H9 (cell line): ENCODE measurements at regions not wholly inside any gene's neighbourhood (a gene's known extent, or its start where the extent isn't known, plus 50 kb on each side); places are given as distances from the start of the nearest gene placed in this dataset.

Source experiments
- DNase-seq: peaks from one replicate; pipeline ENCODE4 v3.0.0-alpha.2; 2017
- H2AFZ ChIP-seq: one replicate; pipeline ENCODE4 v1.6.1; 2013; ENCODE audit warnings: mild to moderate bottlenecking, low read length, control low read depth, moderate library complexity
- H2AK5ac ChIP-seq: 2 replicates; pipeline ENCODE4 v1.6.1; 2013; ENCODE audit warnings: low read length, control low read depth, mixed read lengths; ENCODE audit not compliant: insufficient read length
- H2BK120ac ChIP-seq: one replicate; pipeline ENCODE4 v1.6.1; 2013; ENCODE audit warnings: low read depth, mild to moderate bottlenecking, low read length, control low read depth, inconsistent platforms; ENCODE audit not compliant: poor library complexity, severe bottlenecking
- H2BK12ac ChIP-seq: 2 replicates; pipeline ENCODE4 v1.6.1; 2013; ENCODE audit warnings: low read length, control low read depth, mixed read lengths, low read depth; ENCODE audit not compliant: insufficient read length
- H2BK15ac ChIP-seq: 2 replicates; pipeline ENCODE4 v1.6.1; 2013; ENCODE audit warnings: low read depth, low read length, control low read depth
- H2BK20ac ChIP-seq: one replicate; pipeline ENCODE4 v1.6.1; 2013; ENCODE audit warnings: low read depth, mild to moderate bottlenecking, low read length, control low read depth, inconsistent platforms; ENCODE audit not compliant: poor library complexity, severe bottlenecking
- H2BK5ac ChIP-seq: 2 replicates; pipeline ENCODE4 v1.6.1; 2013; ENCODE audit warnings: low read length, control low read depth, mixed read lengths; ENCODE audit not compliant: insufficient read length
- H3K14ac ChIP-seq: 2 replicates; pipeline ENCODE4 v1.6.1; 2013; ENCODE audit warnings: low read length, control low read depth; ENCODE audit not compliant: insufficient read depth
- H3K18ac ChIP-seq: 2 replicates; pipeline ENCODE4 v1.6.1; 2013; ENCODE audit warnings: low read depth, mild to moderate bottlenecking, mixed read lengths, low read length, control low read depth; ENCODE audit not compliant: insufficient read length
- H3K23ac ChIP-seq: 2 replicates; pipeline ENCODE4 v1.6.1; 2013; ENCODE audit warnings: low read length, control low read depth, mixed read lengths, low read depth; ENCODE audit not compliant: insufficient read length
- H3K23me2 ChIP-seq: 2 replicates; pipeline ENCODE4 v1.6.1; 2013; ENCODE audit warnings: low read depth, mild to moderate bottlenecking, mixed read lengths, low read length, control low read depth; ENCODE audit not compliant: insufficient read length, poor library complexity, severe bottlenecking
- H3K27ac ChIP-seq: 2 replicates; pipeline ENCODE4 v1.5.1; 2013; ENCODE audit warnings: low read length, control low read depth, mixed read lengths, low read depth; ENCODE audit not compliant: insufficient read length
- H3K27me3 ChIP-seq: 2 replicates; pipeline ENCODE4 v1.6.1; 2013; ENCODE audit warnings: low read length, control low read depth, inconsistent platforms; ENCODE audit not compliant: insufficient read depth
- H3K4ac ChIP-seq: 2 replicates; pipeline ENCODE4 v1.6.1; 2013; ENCODE audit warnings: low read depth, mild to moderate bottlenecking, control low read depth, inconsistent platforms, low read length, moderate library complexity
- H3K4me1 ChIP-seq: 2 replicates; pipeline ENCODE4 v1.6.1; 2013; ENCODE audit warnings: low read length, control low read depth, inconsistent platforms; ENCODE audit not compliant: insufficient read depth
- H3K4me2 ChIP-seq: 2 replicates; pipeline ENCODE4 v1.6.1; 2013; ENCODE audit warnings: low read length, control low read depth, mixed read lengths; ENCODE audit not compliant: insufficient read length, insufficient read depth
- H3K56ac ChIP-seq: 2 replicates; pipeline ENCODE4 v1.6.1; 2013; ENCODE audit warnings: low read depth, mild to moderate bottlenecking, mixed read lengths, low read length, control low read depth; ENCODE audit not compliant: insufficient read length
- H3K79me1 ChIP-seq: 2 replicates; pipeline ENCODE4 v1.6.1; 2013; ENCODE audit warnings: low read depth, mild to moderate bottlenecking, moderate library complexity, low read length, control low read depth, inconsistent platforms; ENCODE audit not compliant: insufficient read depth, poor library complexity, severe bottlenecking
- H3K79me2 ChIP-seq: 2 replicates; pipeline ENCODE4 v1.6.1; 2013; ENCODE audit warnings: low read length, control low read depth, inconsistent platforms; ENCODE audit not compliant: insufficient read depth
- H3K9ac ChIP-seq: 2 replicates; pipeline ENCODE4 v1.6.1; 2013; ENCODE audit warnings: low read length, control low read depth, mixed read lengths; ENCODE audit not compliant: insufficient read length; ENCODE audit errors: extremely low read depth
- H3K9me3 ChIP-seq: one replicate; pipeline ENCODE4 v1.6.1; 2013; ENCODE audit warnings: low read depth, low read length, inconsistent platforms; ENCODE audit not compliant: control insufficient read depth
- H3T11ph ChIP-seq: one replicate; pipeline ENCODE4 v1.6.1; 2013; ENCODE audit warnings: mild to moderate bottlenecking, low read length, control low read depth, inconsistent platforms
- H4K20me1 ChIP-seq: one replicate; pipeline ENCODE4 v1.6.1; 2013; ENCODE audit not compliant: control insufficient read depth, insufficient read length, insufficient read depth
- H4K5ac ChIP-seq: 2 replicates; pipeline ENCODE4 v1.6.1; 2013; ENCODE audit warnings: low read depth, mild to moderate bottlenecking, mixed read lengths, low read length, control low read depth; ENCODE audit not compliant: insufficient read length
- H4K8ac ChIP-seq: replicated peaks from 2 replicates; pipeline ENCODE4 v1.6.1; 2013; ENCODE audit warnings: low read length, control low read depth, mixed read lengths, low read depth; ENCODE audit not compliant: insufficient read length
- H4K91ac ChIP-seq: 2 replicates; pipeline ENCODE4 v1.6.1; 2013; ENCODE audit warnings: low read depth, mild to moderate bottlenecking, moderate library complexity, mixed read lengths, low read length, control low read depth; ENCODE audit not compliant: insufficient read length
- H3K27ac Mint-ChIP-seq, 3 experiments: 2 replicates in 2 of 3; 3 replicates in 1 of 3; pipeline ENCODE4 v1.8.0; 2020 to 2021; ENCODE audit warnings: mixed read lengths in 3 of 3, mild to moderate bottlenecking in 1 of 3, moderate library complexity in 1 of 3
- H3K27me3 Mint-ChIP-seq: 2 replicates; pipeline ENCODE4 v1.8.0; 2021; ENCODE audit warnings: low read depth, mild to moderate bottlenecking, moderate library complexity, mixed read lengths
- H3K36me3 Mint-ChIP-seq, 3 experiments: 2 replicates in 2 of 3; 3 replicates in 1 of 3; pipeline ENCODE4 v1.8.0; 2020 to 2021; ENCODE audit warnings: low read depth in 3 of 3, mixed read lengths in 3 of 3; ENCODE audit not compliant: insufficient read depth in 1 of 3
- H3K4me1 Mint-ChIP-seq, 2 experiments: 2 replicates each; pipeline ENCODE4 v1.8.0; 2020; ENCODE audit warnings: mixed read lengths in 2 of 2
- H3K4me3 Mint-ChIP-seq, 2 experiments: 2 replicates in 1 of 2; 3 replicates in 1 of 2; pipeline ENCODE4 v1.8.0; 2020 to 2021; ENCODE audit warnings: mild to moderate bottlenecking in 2 of 2, mixed read lengths in 2 of 2, moderate library complexity in 1 of 2
- H3K9me3 Mint-ChIP-seq, 2 experiments: 2 replicates in 1 of 2; 3 replicates in 1 of 2; pipeline ENCODE4 v1.8.0; 2020; ENCODE audit warnings: mild to moderate bottlenecking in 2 of 2, mixed read lengths in 2 of 2, moderate library complexity in 1 of 2
- WGBS: extraction: QIAGEN DNeasy Blood & Tissue Kit; methylation state at CpG from one replicate; pipeline ENCODE4 v1.1.7; 2013; ENCODE audit warnings: missing lambda C conversion rate, low lambda C conversion rate, mixed read lengths; ENCODE audit not compliant: insufficient read length; ENCODE audit errors: extremely low coverage; 5-methylcytosine and 5-hydroxymethylcytosine counted together
- TF ChIP-seq, protein P1 (sequence below): fragments of 200-600 bp; sonication (generic); conservative IDR thresholded peaks from 3 replicates; pipeline ENCODE4 v1.8.0; 2021; ENCODE audit warnings: antibody characterized with exemption, mild to moderate bottlenecking

DNA sequence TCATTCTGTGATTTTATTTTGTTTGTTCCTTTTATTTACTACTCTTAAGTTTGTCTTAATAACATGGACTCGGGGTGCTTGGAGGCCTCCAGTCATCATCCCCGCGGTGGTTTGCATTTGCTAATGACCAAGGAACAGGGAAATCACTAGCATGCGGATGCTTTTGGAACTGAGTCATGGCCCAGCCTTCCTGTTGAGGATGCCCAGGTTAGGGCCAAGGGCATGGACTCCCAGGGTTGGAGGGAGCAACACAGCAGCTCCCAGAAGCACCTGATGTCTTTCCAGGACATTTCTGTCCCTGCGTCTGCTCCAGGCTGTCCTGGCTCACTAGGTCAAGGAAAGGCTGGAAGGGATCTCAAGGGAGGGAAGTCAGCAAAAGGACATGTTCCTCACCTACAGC lies 423.7 kb upstream of the TSHZ3 start:
- no peak overlapping the region for H2AFZ ChIP-seq
- WGBS: no CpG with 5 or more reads among the region's 5 CpGs
- H2BK5ac ChIP-seq: no peak overlapping the region
- H2BK120ac ChIP-seq: no peak overlapping the region
- no peak overlapping the region for H3K14ac ChIP-seq
- no peak overlapping the region for H3K27ac Mint-ChIP-seq
- H2AK5ac ChIP-seq: no peak overlapping the region
- H4K20me1 ChIP-seq: no peaks in the 10 kb centered on the region
- no peak overlapping the region for H3K27ac ChIP-seq
- no peak overlapping the region for H2BK15ac ChIP-seq
- no peak overlapping the region for H3K4me3 Mint-ChIP-seq
- H3K9ac ChIP-seq: no peak overlapping the region
- H3K4ac ChIP-seq: no peak overlapping the region
- H3K18ac ChIP-seq: peak overlapping the region; percentile 67
- no peak overlapping the region for H3K4me2 ChIP-seq
- H4K91ac ChIP-seq: no peak overlapping the region
- no peaks in the 10 kb centered on the region for H3K79me2 ChIP-seq
- H2BK12ac ChIP-seq: no peak overlapping the region
- peaks cover 8 to 10% of the 10 kb centered on the region in 2 experiments; a peak in 3 of 4 replicates for H3K4me1 Mint-ChIP-seq
- no peak overlapping the region for H4K8ac ChIP-seq
- DNase-seq: no peak
- TF ChIP-seq, protein P1, sequence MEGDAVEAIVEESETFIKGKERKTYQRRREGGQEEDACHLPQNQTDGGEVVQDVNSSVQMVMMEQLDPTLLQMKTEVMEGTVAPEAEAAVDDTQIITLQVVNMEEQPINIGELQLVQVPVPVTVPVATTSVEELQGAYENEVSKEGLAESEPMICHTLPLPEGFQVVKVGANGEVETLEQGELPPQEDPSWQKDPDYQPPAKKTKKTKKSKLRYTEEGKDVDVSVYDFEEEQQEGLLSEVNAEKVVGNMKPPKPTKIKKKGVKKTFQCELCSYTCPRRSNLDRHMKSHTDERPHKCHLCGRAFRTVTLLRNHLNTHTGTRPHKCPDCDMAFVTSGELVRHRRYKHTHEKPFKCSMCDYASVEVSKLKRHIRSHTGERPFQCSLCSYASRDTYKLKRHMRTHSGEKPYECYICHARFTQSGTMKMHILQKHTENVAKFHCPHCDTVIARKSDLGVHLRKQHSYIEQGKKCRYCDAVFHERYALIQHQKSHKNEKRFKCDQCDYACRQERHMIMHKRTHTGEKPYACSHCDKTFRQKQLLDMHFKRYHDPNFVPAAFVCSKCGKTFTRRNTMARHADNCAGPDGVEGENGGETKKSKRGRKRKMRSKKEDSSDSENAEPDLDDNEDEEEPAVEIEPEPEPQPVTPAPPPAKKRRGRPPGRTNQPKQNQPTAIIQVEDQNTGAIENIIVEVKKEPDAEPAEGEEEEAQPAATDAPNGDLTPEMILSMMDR: no peak
- H3K56ac ChIP-seq: no peak overlapping the region
- H3K27me3 ChIP-seq: no peaks in the 10 kb centered on the region
- H2BK20ac ChIP-seq: no peak overlapping the region
- no peaks in the 10 kb centered on the region for H3K36me3 Mint-ChIP-seq
- no peaks in the 10 kb centered on the region for H3K9me3 Mint-ChIP-seq
- peaks cover 3% of the 10 kb centered on the region for H3K23me2 ChIP-seq
- no peaks in the 10 kb centered on the region for H3K27me3 Mint-ChIP-seq
- no peaks in the 10 kb centered on the region for H3K79me1 ChIP-seq
- no peaks in the 10 kb centered on the region; the same call in 1 of the 2 replicates for H3K4me1 ChIP-seq
- no peak overlapping the region for H4K5ac ChIP-seq
- no peaks in the 10 kb centered on the region for H3K9me3 ChIP-seq
- H3T11ph ChIP-seq: no peak overlapping the region
- no peak overlapping the region for H3K23ac ChIP-seq
